Spleen (tissue), 7 donors: ENCODE measurements at regions not wholly inside any gene's neighbourhood (a gene's known extent, or its start where the extent isn't known, plus 50 kb on each side); places are given as distances from the start of the nearest gene placed in this dataset.

Source experiments
- POLR2AphosphoS5 ChIP-seq, 3 donors: sonication (generic); formaldehyde crosslinking; IDR thresholded peaks; one replicate each; pipeline ENCODE4 v1.5.1; 2017; ENCODE audit warnings: antibody characterized with exemption in 3 of 3
- TF ChIP-seq, protein P1 (sequence below), 11 experiments: fragments of 200-600 bp in 7 of 11; fragments of 450-650 bp in 4 of 11; sonication (generic) in 4 of 11; IDR thresholded peaks in 8 of 11; conservative IDR thresholded peaks in 3 of 11; 1 replicate in 7 of 11; 2 replicates in 4 of 11; pipeline versions ENCODE4 v1.4.0 to v1.8.0; 2016 to 2021; ENCODE audit warnings: antibody characterized with exemption in 11 of 11, inconsistent platforms in 4 of 11, mild to moderate bottlenecking in 1 of 11
- donor health status: DM: no; HTN: no; CAD: no; lungs with moderate emphysema.
- donor health status: DM: no; HTN: no; CAD: no.
- donor health status: DM: no; HTN: no; CAD: no.

DNA sequence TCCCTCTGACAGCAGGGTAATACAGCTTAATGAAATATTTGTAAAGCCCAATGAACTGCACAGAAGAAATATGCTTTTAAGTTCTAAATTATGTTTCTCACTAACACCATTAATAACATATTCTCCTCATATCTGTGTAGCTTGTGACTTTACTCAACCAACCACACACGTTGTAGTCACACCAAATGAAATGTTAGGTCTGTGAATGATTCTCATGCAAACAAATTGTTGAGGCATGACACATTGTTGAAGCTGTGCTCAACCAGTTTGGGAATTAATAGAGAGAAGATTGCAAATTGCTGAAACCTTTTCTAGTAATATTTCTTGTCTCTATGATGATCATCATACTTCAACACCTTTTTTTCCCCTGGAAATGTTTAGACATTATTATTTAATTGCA, 645.9 kb downstream of the PCDH7 start:
- no peak for TF ChIP-seq POLR2AphosphoS5 (IDR thresholded peaks at IDR 0.05)
- TF ChIP-seq, protein P1, sequence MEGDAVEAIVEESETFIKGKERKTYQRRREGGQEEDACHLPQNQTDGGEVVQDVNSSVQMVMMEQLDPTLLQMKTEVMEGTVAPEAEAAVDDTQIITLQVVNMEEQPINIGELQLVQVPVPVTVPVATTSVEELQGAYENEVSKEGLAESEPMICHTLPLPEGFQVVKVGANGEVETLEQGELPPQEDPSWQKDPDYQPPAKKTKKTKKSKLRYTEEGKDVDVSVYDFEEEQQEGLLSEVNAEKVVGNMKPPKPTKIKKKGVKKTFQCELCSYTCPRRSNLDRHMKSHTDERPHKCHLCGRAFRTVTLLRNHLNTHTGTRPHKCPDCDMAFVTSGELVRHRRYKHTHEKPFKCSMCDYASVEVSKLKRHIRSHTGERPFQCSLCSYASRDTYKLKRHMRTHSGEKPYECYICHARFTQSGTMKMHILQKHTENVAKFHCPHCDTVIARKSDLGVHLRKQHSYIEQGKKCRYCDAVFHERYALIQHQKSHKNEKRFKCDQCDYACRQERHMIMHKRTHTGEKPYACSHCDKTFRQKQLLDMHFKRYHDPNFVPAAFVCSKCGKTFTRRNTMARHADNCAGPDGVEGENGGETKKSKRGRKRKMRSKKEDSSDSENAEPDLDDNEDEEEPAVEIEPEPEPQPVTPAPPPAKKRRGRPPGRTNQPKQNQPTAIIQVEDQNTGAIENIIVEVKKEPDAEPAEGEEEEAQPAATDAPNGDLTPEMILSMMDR (IDR thresholded peaks at IDR 0.05 in 8 of 11, conservative IDR thresholded peaks at IDR 0.05 in 3 of 11): no peak
